ENCODE measurements at regions not wholly inside any gene's neighbourhood (a gene's known extent, or its start where the extent isn't known, plus 50 kb on each side); places are given as distances from the start of the nearest gene placed in this dataset.

DNA sequence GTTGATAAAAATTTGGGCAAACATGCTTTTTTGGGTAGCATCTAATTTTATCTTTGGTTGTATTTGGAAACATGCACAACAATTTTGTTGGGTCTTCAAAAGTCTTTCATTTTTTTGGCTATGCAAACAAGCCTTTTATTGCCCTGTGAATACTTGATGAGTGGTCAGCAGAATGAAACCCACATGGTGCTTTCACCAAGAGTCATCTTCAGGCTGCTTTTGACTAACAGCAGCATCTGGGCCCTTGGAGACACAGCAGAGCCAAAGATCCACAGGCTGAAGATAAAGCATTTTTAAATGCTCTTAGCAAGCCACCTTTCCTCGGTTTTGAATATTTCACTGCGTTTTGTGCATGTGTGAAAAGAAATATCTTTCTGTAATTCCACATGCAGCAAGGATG lies 154.9 kb downstream of the FGF9 start:
- ATAC-seq = no peak
- peaks cover 13% of the 10 kb centered on the region for H3K27me3 Mint-ChIP-seq
- H3K9me3 ChIP-seq (ENCODE audit: control insufficient read depth, low read length, poor library complexity, severe bottlenecking) = no peaks in the 10 kb centered on the region
- H3K27ac Mint-ChIP-seq = no peak overlapping the region
- no peak overlapping the region for H3K4me3 Mint-ChIP-seq
- no peak for DNase-seq
- no peaks in the 10 kb centered on the region for H3K36me3 Mint-ChIP-seq (ENCODE audit: low read depth)
- H3K4me1 Mint-ChIP-seq = no peaks in the 10 kb centered on the region

DNA sequence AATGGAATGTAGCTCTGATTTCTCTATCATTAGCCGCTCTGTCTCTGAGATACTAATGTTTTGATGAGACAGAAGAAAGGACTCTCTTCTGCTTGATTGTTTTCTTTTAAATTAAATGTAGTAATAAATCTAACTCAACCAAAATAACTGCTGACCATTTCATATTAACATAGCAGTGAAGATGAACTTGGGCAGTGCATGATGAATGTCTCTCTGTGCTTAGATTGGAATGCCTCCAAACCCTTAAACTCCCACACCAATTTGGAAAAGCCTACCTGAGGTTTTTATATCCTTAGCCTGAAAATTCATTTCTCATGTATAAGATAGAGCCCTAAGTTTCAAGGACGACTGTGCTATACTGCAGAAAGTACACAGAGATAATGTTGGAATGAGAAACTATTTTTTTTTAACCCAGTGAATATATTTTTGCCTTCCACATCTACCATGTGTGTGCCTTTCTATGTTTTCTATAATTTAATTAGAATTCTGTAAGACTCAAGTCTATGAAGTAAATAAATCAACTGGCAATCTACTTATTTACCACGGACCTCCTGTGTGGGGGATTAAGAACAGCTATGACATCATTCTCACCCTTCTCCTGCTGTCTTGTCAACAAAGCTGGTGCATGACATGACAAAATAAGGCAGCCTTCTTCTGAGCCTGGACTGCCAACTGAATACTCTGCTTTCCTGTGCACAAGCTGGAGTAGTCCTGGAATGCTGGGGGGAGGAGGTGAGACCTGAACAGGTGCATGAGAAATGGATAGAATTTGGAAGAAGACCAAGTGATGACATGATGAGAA lies 155.5 kb downstream of the FGF9 start:
- no peak overlapping the region for H3K4me3 Mint-ChIP-seq
- H3K9me3 ChIP-seq (ENCODE audit: control insufficient read depth, low read length, poor library complexity, severe bottlenecking) = no peaks in the 10 kb centered on the region
- no peaks in the 10 kb centered on the region for H3K4me1 Mint-ChIP-seq
- peaks cover 11% of the 10 kb centered on the region for H3K27me3 Mint-ChIP-seq
- H3K27ac Mint-ChIP-seq = no peak overlapping the region
- DNase-seq (no peak), ATAC-seq (no peak)
- H3K36me3 Mint-ChIP-seq (ENCODE audit: low read depth) = no peaks in the 10 kb centered on the region

DNA sequence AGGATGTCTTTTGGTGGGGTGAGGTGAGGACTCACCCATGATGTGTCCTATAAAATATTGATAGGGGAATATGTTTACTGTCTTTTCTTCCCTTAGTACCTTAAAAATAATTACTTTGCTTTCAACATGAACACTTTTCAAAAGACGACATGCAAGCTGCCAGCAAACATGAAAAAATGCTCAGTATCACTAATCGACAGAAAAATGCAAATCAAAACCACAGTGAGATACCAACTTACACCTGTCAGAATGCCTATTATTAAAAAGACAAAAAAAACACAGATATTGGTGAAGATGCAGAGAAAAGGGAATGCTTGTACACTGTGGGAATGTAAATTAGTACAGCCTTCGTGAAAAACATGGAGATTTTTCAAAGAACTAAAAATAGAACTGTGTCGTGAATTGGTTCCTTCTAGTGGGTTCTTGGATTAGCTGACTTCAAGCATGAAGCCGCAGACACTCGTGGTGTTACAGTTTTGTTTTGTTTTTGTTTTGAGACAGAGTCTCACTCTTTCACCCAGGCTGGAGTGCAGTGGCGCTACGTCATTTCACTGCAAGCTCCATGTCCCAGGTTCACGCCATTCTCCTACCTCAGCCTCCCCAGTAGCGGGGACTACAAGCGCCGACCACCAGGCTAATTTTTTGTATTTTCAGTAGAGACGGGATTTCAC lies 160.9 kb downstream of the FGF9 start:
- Mint-ChIP-seq H3K27me3 (peaks cover 9% of the 10 kb centered on the region), H3K27ac (no peak overlapping the region), H3K36me3 (ENCODE audit: low read depth) (no peaks in the 10 kb centered on the region), H3K4me3 (no peak overlapping the region), H3K4me1 (no peaks in the 10 kb centered on the region)
- DNase-seq (no peak), ATAC-seq (no peak)
- no peaks in the 10 kb centered on the region for H3K9me3 ChIP-seq (ENCODE audit: control insufficient read depth, low read length, poor library complexity, severe bottlenecking)

DNA sequence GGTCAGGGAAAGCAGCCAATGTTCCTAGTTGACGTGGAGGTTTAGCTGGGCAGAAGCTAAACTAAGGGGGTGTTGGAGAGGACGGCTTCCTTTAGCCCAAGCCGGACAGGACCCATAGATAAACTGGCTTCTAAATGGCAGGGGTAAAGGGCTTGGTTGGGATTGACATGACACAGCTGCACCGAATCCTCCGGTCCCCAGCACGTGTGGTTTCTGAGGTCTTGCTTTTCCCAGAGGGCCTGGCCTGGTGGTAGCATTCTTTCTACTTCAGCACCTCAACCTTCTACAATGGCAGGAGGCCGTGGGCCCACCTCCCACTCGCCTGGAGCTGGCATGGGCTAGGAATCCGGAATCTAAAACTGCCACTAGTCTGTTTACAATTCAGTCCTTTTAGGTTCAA lies 163.0 kb downstream of the FGF9 start:
- DNase-seq (no peak), ATAC-seq (no peak)
- Mint-ChIP-seq H3K4me3 (no peak overlapping the region), H3K36me3 (ENCODE audit: low read depth) (no peaks in the 10 kb centered on the region), H3K4me1 (peaks cover 5% of the 10 kb centered on the region), H3K27me3 (peaks cover 4% of the 10 kb centered on the region), H3K27ac (no peak overlapping the region)
- H3K9me3 ChIP-seq (ENCODE audit: control insufficient read depth, low read length, poor library complexity, severe bottlenecking) = no peaks in the 10 kb centered on the region

DNA sequence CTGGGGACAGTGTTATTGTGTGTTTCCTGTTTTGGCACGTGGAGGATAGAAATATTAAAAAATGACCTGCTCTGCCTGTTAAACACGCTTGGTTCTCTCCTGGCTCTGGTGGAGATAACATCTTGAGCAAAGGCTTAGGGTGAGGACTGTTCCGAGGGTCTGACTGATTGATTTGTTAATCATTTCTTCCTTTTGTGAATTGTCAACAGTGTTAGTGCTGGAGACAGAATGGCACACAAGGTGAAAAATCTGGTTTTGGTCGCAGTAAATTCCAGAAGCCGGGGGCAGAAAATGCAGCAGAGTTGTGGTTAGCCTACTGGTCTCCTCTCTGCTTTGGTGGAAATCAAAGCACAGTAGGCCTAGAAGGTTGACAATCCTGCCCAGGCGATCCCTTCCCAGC lies 163.6 kb downstream of the FGF9 start:
- peaks cover 4% of the 10 kb centered on the region for H3K27me3 Mint-ChIP-seq
- no peaks in the 10 kb centered on the region for H3K36me3 Mint-ChIP-seq (ENCODE audit: low read depth)
- no peaks in the 10 kb centered on the region for H3K9me3 ChIP-seq (ENCODE audit: control insufficient read depth, low read length, poor library complexity, severe bottlenecking)
- peaks cover 5% of the 10 kb centered on the region for H3K4me1 Mint-ChIP-seq
- H3K4me3 Mint-ChIP-seq = no peak overlapping the region
- no peak overlapping the region for H3K27ac Mint-ChIP-seq
- no peak for DNase-seq
- no peak for ATAC-seq

DNA sequence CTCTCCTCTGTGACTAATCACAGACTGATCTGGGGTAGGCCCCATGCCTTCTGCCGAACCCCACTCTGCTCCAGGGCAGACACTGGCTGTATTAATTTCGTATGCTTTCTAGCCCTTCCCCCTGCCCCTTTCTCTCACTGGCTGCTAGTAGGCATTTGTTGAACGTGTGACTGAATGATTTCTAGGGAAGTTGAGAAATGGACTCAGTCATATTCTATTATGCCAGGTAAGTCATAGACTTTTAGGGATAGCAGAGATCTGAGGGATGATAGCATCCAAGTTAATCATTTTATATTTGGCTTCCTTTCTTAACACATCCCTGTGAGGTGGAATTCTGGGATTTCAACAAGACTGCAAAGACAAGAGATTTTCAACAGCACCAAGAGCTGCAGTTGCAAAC lies 166.4 kb downstream of the FGF9 start:
- DNase-seq = no peak
- peaks cover 8% of the 10 kb centered on the region for H3K4me1 Mint-ChIP-seq
- H3K9me3 ChIP-seq (ENCODE audit: control insufficient read depth, low read length, poor library complexity, severe bottlenecking) = no peaks in the 10 kb centered on the region
- H3K27me3 Mint-ChIP-seq = no peaks in the 10 kb centered on the region
- no peaks in the 10 kb centered on the region for H3K36me3 Mint-ChIP-seq (ENCODE audit: low read depth)
- H3K27ac Mint-ChIP-seq = no peak overlapping the region
- no peak for ATAC-seq
- no peak overlapping the region for H3K4me3 Mint-ChIP-seq

DNA sequence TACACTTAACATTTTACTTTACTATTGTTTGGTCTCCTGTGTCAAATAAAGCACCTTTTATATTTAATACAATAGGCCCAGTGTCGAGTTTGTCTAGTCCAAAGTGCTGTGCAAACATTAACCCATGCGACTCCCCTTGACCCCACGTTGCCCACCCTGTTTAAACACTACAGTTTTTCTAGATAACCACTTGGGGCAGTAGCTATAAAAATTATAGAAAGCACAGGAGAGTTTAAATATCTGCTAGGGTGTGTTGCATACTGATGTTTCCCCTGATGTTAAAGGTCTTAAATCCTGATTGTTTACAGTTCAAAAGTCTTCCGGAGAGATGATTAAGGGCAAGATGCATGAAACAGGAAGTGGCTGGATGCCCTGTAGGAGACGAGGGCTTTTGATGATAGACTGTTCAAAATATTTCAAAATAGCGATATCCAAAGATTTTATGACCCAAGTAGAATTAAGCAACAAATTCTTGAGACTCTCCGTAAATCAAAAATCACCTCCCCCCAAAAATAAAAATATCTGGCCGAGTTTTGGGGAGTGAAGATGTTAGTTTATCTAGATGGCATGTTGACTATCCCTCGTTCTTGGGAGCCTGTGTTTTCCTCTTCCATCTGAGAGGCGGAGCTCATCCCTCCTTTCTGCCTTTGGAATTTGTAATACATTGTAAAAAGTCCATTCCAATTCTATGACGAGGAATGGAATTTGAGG lies 167.1 kb downstream of the FGF9 start:
- Mint-ChIP-seq H3K36me3 (ENCODE audit: low read depth) (no peaks in the 10 kb centered on the region), H3K27me3 (no peaks in the 10 kb centered on the region), H3K27ac (no peak overlapping the region), H3K4me1 (peaks cover 8% of the 10 kb centered on the region), H3K4me3 (no peak overlapping the region)
- DNase-seq (no peak), ATAC-seq (no peak)
- H3K9me3 ChIP-seq (ENCODE audit: control insufficient read depth, low read length, poor library complexity, severe bottlenecking) = no peaks in the 10 kb centered on the region

DNA sequence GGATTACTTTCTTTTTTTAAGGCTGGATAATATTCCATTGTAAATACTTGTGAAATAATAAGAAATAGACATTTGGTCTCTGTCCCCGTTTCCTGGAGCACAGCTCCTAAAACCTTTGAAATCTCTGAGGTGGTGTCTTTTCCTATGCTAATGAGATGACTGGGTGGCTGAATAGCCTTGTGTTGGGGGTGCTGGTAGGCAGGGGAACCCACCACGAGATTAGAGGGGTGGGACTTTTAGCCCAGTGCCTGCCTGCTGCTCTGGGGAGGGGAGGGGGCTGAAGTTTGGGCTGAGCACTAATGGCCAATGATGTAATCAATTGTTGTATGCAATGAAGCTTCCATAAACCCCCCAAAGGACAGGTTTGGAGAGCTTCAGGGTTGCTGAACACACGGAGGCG lies 175.7 kb downstream of the FGF9 start:
- no peaks in the 10 kb centered on the region for H3K9me3 ChIP-seq (ENCODE audit: control insufficient read depth, low read length, poor library complexity, severe bottlenecking)
- H3K27me3 Mint-ChIP-seq = peaks cover 13% of the 10 kb centered on the region
- H3K4me3 Mint-ChIP-seq = no peak overlapping the region
- no peak overlapping the region for H3K27ac Mint-ChIP-seq
- ATAC-seq = no peak
- DNase-seq = no peak
- H3K36me3 Mint-ChIP-seq (ENCODE audit: low read depth) = peaks cover 3% of the 10 kb centered on the region
- H3K4me1 Mint-ChIP-seq = peaks cover 20% of the 10 kb centered on the region

DNA sequence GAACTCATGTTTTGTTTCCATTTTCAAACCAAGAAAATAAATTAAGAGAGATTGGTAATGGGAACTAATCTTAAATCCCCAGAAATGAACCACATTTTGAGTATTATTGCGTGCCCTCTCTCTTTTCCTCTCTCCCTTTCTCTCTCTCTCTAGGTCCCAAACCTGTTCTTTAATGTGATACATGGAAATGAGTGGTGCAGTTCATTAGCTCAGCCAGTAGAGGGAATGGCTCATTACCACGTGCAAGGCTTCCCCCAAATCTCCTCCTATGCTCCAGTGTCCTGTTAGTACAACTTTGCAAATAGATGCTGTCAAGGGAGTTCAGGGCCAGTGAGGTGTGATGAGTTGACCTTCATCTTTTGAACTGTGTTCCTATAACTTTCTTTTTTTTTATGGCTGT lies 178.4 kb downstream of the FGF9 start:
- peaks cover 13% of the 10 kb centered on the region for H3K27me3 Mint-ChIP-seq
- ATAC-seq (peak; percentile 84), DNase-seq (no peak)
- H3K27ac Mint-ChIP-seq = no peak overlapping the region
- no peaks in the 10 kb centered on the region for H3K9me3 ChIP-seq (ENCODE audit: control insufficient read depth, low read length, poor library complexity, severe bottlenecking)
- H3K4me3 Mint-ChIP-seq = no peak overlapping the region
- peaks cover 3% of the 10 kb centered on the region for H3K36me3 Mint-ChIP-seq (ENCODE audit: low read depth)
- peaks cover 17% of the 10 kb centered on the region for H3K4me1 Mint-ChIP-seq

DNA sequence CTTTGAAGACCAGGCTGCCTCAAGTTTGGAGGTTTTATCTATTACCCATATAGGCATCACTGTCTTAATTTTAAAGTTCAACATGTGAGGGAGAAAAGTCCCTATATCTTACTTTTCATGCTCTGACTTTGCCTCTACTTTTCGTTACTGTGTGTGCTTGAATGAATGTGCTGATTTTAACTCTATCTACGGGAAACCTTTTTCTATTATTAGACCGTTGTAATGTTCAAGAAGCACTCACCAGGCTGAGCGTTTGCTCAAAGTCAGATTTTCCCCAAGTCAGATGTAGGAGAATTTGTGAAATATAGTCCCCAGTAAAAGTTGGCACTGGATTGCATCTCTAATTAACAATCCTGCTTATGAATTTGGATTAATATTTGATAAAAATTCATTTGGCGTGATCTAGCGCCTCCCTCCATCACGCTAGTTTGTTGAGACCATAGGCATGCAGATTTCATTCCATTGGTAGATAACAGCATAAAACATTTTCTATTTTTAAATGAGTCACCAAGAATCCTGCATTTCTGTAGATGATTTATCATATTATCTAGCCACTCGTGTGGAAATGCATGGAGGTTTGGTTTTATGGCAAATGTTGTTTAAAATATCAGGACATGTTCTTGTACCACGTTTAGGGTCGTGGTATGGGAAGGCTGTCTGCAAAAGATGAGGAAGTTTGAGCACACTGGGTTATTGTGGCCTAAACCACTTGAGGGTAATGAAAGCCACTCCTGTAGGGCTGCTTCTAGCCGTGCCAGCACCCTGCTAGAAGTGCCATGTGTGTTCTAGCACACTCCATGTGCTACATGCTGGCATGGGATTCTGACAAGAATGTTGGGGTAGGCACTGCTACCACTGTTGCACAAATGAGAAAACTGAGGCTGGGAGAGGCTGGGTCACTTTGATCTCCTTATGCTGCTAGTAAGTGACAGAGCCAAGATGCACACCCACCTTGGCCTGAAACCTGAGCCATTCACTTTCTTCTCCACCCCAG lies 179.4 kb downstream of the FGF9 start:
- no peak overlapping the region for H3K4me3 Mint-ChIP-seq
- peaks cover 3% of the 10 kb centered on the region for H3K36me3 Mint-ChIP-seq (ENCODE audit: low read depth)
- peaks cover 13% of the 10 kb centered on the region for H3K27me3 Mint-ChIP-seq
- ATAC-seq = no peak
- H3K4me1 Mint-ChIP-seq = peaks cover 17% of the 10 kb centered on the region
- no peak overlapping the region for H3K27ac Mint-ChIP-seq
- no peak for DNase-seq
- no peaks in the 10 kb centered on the region for H3K9me3 ChIP-seq (ENCODE audit: control insufficient read depth, low read length, poor library complexity, severe bottlenecking)

DNA sequence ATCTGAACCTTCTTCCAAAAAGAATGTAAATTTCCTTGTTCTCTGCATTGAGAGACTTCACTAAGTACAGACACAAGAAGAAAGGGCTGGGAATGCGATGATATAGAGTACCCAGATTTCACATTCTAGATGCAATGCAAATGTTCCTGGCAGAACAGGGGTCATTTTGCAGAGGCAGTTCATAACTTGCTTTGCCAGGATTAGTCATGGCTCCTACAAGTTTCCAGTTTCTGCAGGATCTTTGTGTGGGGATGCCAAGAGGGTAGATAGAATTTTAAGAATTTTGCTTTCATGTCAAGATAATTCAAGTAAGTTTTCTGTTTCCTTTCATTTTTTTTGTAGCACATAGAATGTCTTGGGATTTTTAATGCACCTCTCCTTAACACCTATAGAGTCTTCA lies 181.2 kb downstream of the FGF9 start:
- Mint-ChIP-seq H3K36me3 (ENCODE audit: low read depth) (no peaks in the 10 kb centered on the region), H3K27me3 (peaks cover 3% of the 10 kb centered on the region), H3K27ac (no peak overlapping the region), H3K4me1 (peaks cover 14% of the 10 kb centered on the region), H3K4me3 (no peak overlapping the region)
- ATAC-seq = no peak
- DNase-seq = no peak
- no peaks in the 10 kb centered on the region for H3K9me3 ChIP-seq (ENCODE audit: control insufficient read depth, low read length, poor library complexity, severe bottlenecking)

DNA sequence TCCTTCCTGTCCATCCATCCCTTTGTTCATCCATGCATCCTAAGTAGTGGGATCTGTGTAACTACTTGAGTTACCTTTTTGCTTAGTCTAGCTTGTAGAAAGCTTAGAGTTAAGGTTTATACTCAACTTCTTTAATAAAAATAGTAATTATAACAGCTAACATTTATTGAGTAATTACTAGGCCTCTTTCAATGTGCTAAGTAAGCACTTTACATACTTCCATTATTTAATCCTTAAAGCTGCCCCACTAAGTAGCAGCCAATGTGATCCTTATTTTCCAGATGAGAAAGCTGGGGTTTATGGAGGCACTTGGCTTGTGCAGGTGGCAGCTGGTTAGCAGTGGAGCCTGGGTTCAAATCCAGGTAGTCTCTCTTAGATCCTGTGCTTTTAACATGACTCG lies 182.9 kb downstream of the FGF9 start:
- Mint-ChIP-seq H3K4me3 (no peak overlapping the region), H3K4me1 (peaks cover 14% of the 10 kb centered on the region), H3K27ac (no peak overlapping the region), H3K36me3 (ENCODE audit: low read depth) (no peaks in the 10 kb centered on the region), H3K27me3 (no peaks in the 10 kb centered on the region)
- no peaks in the 10 kb centered on the region for H3K9me3 ChIP-seq (ENCODE audit: control insufficient read depth, low read length, poor library complexity, severe bottlenecking)
- DNase-seq (no peak), ATAC-seq (no peak)

DNA sequence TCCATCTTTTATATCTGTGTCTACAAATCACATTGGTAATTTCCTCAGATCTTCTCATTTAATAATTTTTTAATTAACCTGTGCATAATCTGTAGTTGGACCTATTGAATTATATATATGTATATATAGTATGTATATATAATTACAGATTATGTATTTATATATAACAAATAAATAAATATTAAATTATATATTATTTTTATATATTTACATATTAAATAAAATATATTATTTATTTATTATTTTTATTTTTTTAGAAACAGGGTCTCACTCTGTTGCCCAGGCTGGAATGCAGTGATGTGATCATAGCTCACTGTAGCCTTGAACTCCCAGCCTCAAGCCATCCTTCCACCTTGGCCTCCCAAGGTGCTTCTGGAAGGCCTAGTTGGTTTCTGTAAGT lies 197.9 kb downstream of the FGF9 start:
- H3K27ac Mint-ChIP-seq = no peak overlapping the region
- no peak overlapping the region for H3K4me3 Mint-ChIP-seq
- H3K4me1 Mint-ChIP-seq = peaks cover 3% of the 10 kb centered on the region
- H3K9me3 ChIP-seq (ENCODE audit: control insufficient read depth, low read length, poor library complexity, severe bottlenecking) = no peaks in the 10 kb centered on the region
- peaks cover 3% of the 10 kb centered on the region for H3K36me3 Mint-ChIP-seq (ENCODE audit: low read depth)
- DNase-seq (no peak), ATAC-seq (no peak)
- peaks cover 16% of the 10 kb centered on the region for H3K27me3 Mint-ChIP-seq
